Stimulated activated CD4-positive, alpha-beta T cell treated with anti-CD3 and anti-CD28 coated beads, TNF-alpha, amount 100 ng/mL, for 48 hours (primary cell): ENCODE measurements at regions not wholly inside any gene's neighbourhood (a gene's known extent, or its start where the extent isn't known, plus 50 kb on each side); places are given as distances from the start of the nearest gene placed in this dataset.
"Not testable (repeated sequence)": the region's sequence is repeated elsewhere in the genome, so short reads cannot be mapped to it uniquely, and the experiment has no call there.

ENCODE experiments used
- DNase-seq, 3 donors: peaks; one replicate each; pipeline ENCODE4 v3.0.0-alpha.2; 2020; ENCODE audit warnings: low read depth in 3 of 3

- no peak for DNase-seq
Measured at GRCh38 chr12:62170241-62170640, 90.0 kb upstream of the USP15 start.

GRCh38 chr12:62190689-62191490 lies 69.3 kb upstream of the USP15 start:
- peak in 1 of 3 donors; percentile 4 for DNase-seq

DNA sequence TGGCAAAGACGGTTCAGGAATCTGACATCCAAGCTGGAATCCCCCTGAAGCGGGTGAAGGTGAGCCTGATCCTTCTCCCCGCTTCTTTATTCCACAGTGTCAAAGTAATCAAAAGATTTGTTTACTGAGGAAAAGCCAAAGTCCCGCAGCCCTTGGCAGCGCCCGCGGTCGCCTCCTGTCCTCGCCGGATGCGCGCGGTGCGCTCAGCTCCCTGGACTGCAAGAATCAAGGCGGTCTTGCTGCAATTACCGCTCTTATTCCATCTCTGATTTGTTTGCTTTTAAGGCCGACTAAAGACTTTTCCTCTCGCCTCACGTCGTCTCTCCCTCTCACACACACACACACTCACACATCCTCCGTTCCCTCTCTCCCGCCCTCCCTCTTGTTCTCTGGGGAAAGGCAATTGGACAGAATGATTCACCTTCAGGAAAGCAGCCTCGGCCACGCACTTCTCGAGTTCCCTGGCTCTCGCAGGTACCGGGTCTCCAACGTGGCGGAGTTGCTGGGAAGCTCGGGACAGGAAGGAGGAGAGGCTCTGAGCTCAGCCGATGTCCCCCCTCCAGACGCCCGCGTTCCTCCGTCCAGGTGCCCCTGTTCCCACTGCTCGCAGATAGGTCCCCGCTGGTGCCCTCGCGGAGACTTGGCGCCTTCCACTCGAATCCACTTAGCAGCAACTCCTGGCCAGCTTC lies 68.6 kb upstream of the USP15 start:
- no peak for DNase-seq

DNA sequence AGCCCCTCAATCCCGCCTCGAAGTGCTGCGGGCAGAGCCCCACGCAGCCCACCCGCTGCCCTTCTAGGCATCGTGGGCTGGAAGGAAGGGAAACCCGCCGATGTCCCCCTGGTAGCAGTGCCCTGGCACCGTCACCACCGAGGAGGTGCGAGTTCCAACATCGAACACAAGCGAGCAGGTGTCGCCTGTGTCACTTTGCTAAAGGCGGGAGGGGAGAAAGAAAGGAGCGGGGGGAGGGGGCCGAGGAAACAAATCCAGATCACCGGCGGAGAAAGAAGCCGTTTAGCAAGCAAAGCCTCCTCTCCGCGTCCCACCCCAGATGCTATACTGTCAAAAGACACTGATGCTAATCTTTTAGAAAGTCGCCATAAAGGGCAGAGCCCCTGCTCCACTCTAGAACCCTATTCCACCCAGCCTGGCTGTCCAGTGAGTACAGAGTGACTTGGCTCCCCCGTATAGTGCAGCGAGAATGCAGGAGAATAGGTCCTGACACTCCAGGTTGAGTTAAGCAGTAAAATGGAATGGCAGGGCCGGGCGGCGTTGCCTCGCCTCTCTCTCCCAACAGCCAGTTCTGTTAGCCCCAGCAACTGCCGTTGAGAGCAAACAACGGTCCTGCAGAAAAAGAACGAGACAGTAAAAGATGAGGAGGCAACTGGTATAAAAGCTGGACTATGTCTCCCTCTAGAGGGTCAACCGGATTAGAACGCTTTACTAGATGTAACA lies 67.9 kb upstream of the USP15 start:
- peak in 1 of 3 donors; percentile 22 for DNase-seq

DNA sequence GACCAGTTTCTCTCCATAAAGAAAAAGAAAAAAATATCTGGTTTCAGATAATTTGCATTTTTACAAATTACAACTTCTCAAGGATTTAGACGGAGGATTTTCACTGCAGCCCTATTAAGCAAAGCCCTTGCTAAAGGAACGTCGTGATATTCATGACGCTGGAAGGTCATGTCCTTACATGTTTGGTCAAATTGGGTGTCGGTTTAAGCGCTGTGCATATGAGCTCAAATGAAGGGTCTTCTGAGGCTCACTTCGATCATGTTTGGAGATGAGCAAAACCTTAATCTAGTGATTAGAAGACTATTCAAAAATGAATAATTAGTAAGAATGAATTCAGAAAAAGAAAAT lies 67.3 kb upstream of the USP15 start:
- no peak for DNase-seq

- DNase-seq: no peak
Measured at GRCh38 chr12:62194031-62194430, 66.2 kb upstream of the USP15 start.

- no peak for DNase-seq
Measured at GRCh38 chr12:62194616-62195015, 65.6 kb upstream of the USP15 start.

GRCh38 chr12:62196146-62196545 lies 64.1 kb upstream of the USP15 start:
- no peak for DNase-seq

GRCh38 chr12:62202861-62203260 lies 57.3 kb upstream of the USP15 start:
- DNase-seq: not testable (repeated sequence)

- DNase-seq: no peak
Measured at GRCh38 chr12:62205346-62205745, 54.9 kb upstream of the USP15 start.

DNA sequence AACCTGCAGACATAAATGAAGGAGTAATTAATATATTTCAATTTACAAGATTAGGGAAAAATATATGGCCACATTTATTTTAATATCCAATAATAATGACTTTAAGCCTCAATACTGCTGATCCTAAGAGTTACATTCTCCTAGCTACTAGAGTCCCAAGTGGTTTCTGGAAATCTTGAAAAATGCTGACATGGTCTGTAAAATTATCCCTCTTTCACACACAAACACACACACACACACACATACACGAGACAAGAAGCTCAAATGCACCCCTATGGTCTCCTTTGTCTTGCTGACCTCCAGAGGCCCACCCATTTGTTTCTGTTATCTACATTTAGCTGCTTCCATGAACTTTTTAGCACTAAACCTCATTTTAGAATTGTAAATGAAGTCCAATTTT lies 53.0 kb upstream of the USP15 start:
- no peak for DNase-seq
